ENCODE measurements at regions not wholly inside any gene's neighbourhood (a gene's known extent, or its start where the extent isn't known, plus 50 kb on each side); places are given as distances from the start of the nearest gene placed in this dataset.

- TF ChIP-seq GATA3 (IDR thresholded peaks at IDR 0.05; ENCODE audit: low read depth, low read length): no peak
- TF ChIP-seq GATA2 (IDR thresholded peaks at IDR 0.05; ENCODE audit: low read depth, low read length): no peak
Observed at GRCh38 chr1:221192055-221192454, 312.8 kb downstream of the HLX start.

Data from SH-SY5Y (cell line).